H1 (cell line): ENCODE measurements at regions not wholly inside any gene's neighbourhood (a gene's known extent, or its start where the extent isn't known, plus 50 kb on each side); places are given as distances from the start of the nearest gene placed in this dataset.

Experiments
- CHD2 ChIP-seq: IDR thresholded peaks from 2 replicates; pipeline ENCODE4 v1.6.1; 2012; ENCODE audit warnings: low read length, improper control_type of control experiment
- EGR1 ChIP-seq: IDR thresholded peaks from 2 replicates; pipeline ENCODE4 v1.6.1; 2011; ENCODE audit warnings: low read depth, low read length, borderline replicate concordance
- JUN ChIP-seq: IDR thresholded peaks from 2 replicates; pipeline ENCODE4 v1.6.1; 2011; ENCODE audit warnings: low read depth, mild to moderate bottlenecking, improper control_type of control experiment, low read length
- KDM1A ChIP-seq: fragments of 200-600, 300-600 bp; sonication (generic); IDR thresholded peaks from 2 replicates; pipeline ENCODE4 v1.7.1; 2016; ENCODE audit warnings: mild to moderate bottlenecking, low read length, borderline replicate concordance
- MAFK ChIP-seq: IDR thresholded peaks from 2 replicates; pipeline ENCODE4 v1.6.1; 2012; ENCODE audit warnings: low read depth, mild to moderate bottlenecking, improper control_type of control experiment, low read length
- POLR2A ChIP-seq, 2 experiments: IDR thresholded peaks; 1 replicate in 1 of 2; 2 replicates in 1 of 2; pipeline ENCODE4 v1.6.1; 2011; ENCODE audit warnings: low read depth in 2 of 2, low read length in 2 of 2, mild to moderate bottlenecking in 2 of 2; ENCODE audit errors: control extremely low read depth in 1 of 2
- POLR2AphosphoS5 ChIP-seq: IDR thresholded peaks from 2 replicates; pipeline ENCODE4 v1.6.1; 2011; ENCODE audit warnings: low read depth, low read length
- RXRA ChIP-seq: IDR thresholded peaks from 2 replicates; pipeline ENCODE4 v1.6.1; 2011; ENCODE audit warnings: low read depth, mild to moderate bottlenecking, low read length, moderate library complexity; ENCODE audit not compliant: insufficient read depth
- SIRT6 ChIP-seq: IDR thresholded peaks from one replicate; pipeline ENCODE4 v1.7.1; 2012; ENCODE audit warnings: low read length, inconsistent platforms
- SRF ChIP-seq: IDR thresholded peaks from 2 replicates; pipeline ENCODE4 v1.6.1; 2011; ENCODE audit warnings: mild to moderate bottlenecking, low read depth, low read length, moderate library complexity
- TF ChIP-seq, protein P1 (sequence below): IDR thresholded peaks from 2 replicates; pipeline ENCODE4 v1.6.1; 2012; ENCODE audit warnings: inconsistent platforms
- TF ChIP-seq, protein P2 (sequence below), 3 experiments: IDR thresholded peaks; 1 replicate in 2 of 3; 2 replicates in 1 of 3; pipeline versions ENCODE4 v1.5.1 to v1.6.1; 2011; ENCODE audit warnings: low read length in 3 of 3, mild to moderate bottlenecking in 3 of 3, inconsistent platforms in 2 of 3, low read depth in 1 of 3, moderate library complexity in 1 of 3; ENCODE audit not compliant: insufficient read depth in 1 of 3; ENCODE audit errors: control extremely low read depth in 1 of 3

DNA sequence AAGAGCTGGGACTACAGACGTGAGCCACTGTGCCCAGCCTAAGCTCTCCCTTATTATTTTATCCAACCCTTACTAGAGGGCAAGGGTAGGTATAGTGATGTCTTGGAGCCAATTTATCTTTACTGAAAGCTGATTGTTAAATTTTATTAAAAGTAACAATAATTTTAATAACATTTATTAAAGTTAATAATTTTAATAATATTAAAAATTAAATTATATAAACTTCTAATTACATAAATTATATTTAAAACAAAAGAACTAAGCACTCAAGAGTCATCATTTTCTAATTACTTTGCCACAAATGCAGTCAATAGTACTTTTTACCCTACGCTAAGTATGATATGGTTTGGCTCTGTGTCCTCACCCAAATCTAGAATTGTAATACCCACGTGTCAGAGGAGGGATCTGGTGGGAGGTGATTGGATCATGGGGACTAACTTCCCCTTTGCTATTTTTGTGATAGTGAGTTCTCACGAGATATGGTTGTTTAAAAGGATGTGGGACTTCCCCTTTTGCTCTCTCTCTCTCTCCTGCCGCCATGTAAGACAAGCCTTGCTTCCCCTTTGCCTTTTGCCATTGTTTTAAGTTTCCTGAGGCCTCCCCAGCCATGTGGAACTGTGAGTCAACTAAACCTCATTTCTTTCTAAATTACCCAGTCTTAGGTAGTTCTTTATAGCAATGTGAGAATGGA lies 58.4 kb upstream of the ETV1 start:
- no peak for TF ChIP-seq JUN
- no peak for TF ChIP-seq MAFK
- no peak for TF ChIP-seq EGR1
- TF ChIP-seq SRF = no peak
- TF ChIP-seq, protein P1, sequence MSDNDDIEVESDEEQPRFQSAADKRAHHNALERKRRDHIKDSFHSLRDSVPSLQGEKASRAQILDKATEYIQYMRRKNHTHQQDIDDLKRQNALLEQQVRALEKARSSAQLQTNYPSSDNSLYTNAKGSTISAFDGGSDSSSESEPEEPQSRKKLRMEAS = no peak
- TF ChIP-seq CHD2 = no peak
- TF ChIP-seq POLR2AphosphoS5 = no peak
- TF ChIP-seq KDM1A = no peak
- TF ChIP-seq, protein P2, sequence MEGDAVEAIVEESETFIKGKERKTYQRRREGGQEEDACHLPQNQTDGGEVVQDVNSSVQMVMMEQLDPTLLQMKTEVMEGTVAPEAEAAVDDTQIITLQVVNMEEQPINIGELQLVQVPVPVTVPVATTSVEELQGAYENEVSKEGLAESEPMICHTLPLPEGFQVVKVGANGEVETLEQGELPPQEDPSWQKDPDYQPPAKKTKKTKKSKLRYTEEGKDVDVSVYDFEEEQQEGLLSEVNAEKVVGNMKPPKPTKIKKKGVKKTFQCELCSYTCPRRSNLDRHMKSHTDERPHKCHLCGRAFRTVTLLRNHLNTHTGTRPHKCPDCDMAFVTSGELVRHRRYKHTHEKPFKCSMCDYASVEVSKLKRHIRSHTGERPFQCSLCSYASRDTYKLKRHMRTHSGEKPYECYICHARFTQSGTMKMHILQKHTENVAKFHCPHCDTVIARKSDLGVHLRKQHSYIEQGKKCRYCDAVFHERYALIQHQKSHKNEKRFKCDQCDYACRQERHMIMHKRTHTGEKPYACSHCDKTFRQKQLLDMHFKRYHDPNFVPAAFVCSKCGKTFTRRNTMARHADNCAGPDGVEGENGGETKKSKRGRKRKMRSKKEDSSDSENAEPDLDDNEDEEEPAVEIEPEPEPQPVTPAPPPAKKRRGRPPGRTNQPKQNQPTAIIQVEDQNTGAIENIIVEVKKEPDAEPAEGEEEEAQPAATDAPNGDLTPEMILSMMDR (IDR thresholded peaks at IDR 0.05; ENCODE audit: control extremely low read depth in 1 of 3, insufficient read depth in 1 of 3, low read depth in 1 of 3, low read length in 3 of 3) = no peak
- TF ChIP-seq SIRT6 = no peak
- no peak for TF ChIP-seq RXRA
- TF ChIP-seq POLR2A (IDR thresholded peaks at IDR 0.05; ENCODE audit: control extremely low read depth in 1 of 2, low read depth in 2 of 2, low read length in 2 of 2) = no peak
